Neural progenitor cell (in vitro differentiated cells): ENCODE measurements at regions not wholly inside any gene's neighbourhood (a gene's known extent, or its start where the extent isn't known, plus 50 kb on each side); places are given as distances from the start of the nearest gene placed in this dataset.

Experiments
- EZH2phosphoT487 ChIP-seq: fragments of 200-600 bp; sonication (generic); IDR thresholded peaks from 2 replicates; pipeline ENCODE4 v1.6.1; 2017; ENCODE audit warnings: antibody characterized with exemption
- TF ChIP-seq, protein P1 (sequence below): fragments of 200-600 bp; sonication (generic); IDR thresholded peaks from 2 replicates; pipeline ENCODE4 v1.5.1; 2017; ENCODE audit warnings: antibody characterized with exemption, mild to moderate bottlenecking

- no peak for TF ChIP-seq EZH2phosphoT487
- TF ChIP-seq, protein P1, sequence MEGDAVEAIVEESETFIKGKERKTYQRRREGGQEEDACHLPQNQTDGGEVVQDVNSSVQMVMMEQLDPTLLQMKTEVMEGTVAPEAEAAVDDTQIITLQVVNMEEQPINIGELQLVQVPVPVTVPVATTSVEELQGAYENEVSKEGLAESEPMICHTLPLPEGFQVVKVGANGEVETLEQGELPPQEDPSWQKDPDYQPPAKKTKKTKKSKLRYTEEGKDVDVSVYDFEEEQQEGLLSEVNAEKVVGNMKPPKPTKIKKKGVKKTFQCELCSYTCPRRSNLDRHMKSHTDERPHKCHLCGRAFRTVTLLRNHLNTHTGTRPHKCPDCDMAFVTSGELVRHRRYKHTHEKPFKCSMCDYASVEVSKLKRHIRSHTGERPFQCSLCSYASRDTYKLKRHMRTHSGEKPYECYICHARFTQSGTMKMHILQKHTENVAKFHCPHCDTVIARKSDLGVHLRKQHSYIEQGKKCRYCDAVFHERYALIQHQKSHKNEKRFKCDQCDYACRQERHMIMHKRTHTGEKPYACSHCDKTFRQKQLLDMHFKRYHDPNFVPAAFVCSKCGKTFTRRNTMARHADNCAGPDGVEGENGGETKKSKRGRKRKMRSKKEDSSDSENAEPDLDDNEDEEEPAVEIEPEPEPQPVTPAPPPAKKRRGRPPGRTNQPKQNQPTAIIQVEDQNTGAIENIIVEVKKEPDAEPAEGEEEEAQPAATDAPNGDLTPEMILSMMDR: no peak
Measured at GRCh38 chr11:41861838-41862237, 402.4 kb upstream of the LRRC4C start.
